Ovary (tissue), 3 donors: ENCODE measurements at regions not wholly inside any gene's neighbourhood (a gene's known extent, or its start where the extent isn't known, plus 50 kb on each side); places are given as distances from the start of the nearest gene placed in this dataset.

ENCODE experiments used
- CTCF ChIP-seq, 3 donors: fragments of 450-650 bp in 2 of 3; fragments of 200-600 bp in 1 of 3; IDR thresholded peaks; one replicate each; pipeline versions ENCODE4 v1.5.1 to v1.8.0; 2016 to 2022; ENCODE audit warnings: antibody characterized with exemption in 3 of 3, mild to moderate bottlenecking in 1 of 3
- EP300 ChIP-seq: sonication (generic); formaldehyde crosslinking; IDR thresholded peaks from one replicate; pipeline ENCODE4 v1.6.1; 2017; ENCODE audit warnings: antibody characterized with exemption
- POLR2A ChIP-seq: fragments of 450-650 bp; IDR thresholded peaks from one replicate; pipeline ENCODE4 v1.6.1; 2017; ENCODE audit warnings: antibody characterized with exemption, mild to moderate bottlenecking, moderate library complexity
- donor health status: DM: no; HTN: no; CAD: no.

- TF ChIP-seq CTCF (IDR thresholded peaks at IDR 0.05) (no peak), EP300 (no peak), POLR2A (no peak)
Observed at GRCh38 chr1:201745023-201745422, 83.9 kb upstream of the IPO9 start.
